CD4-positive, alpha-beta memory T cell (primary cell): ENCODE measurements at regions not wholly inside any gene's neighbourhood (a gene's known extent, or its start where the extent isn't known, plus 50 kb on each side); places are given as distances from the start of the nearest gene placed in this dataset.
A peak's percentile ranks its signal among the peaks of the same experiment; 100 is the strongest.

Source experiments
- CTCF ChIA-PET: fragments of 350-600 bp; sonication (Branson Sonifier 250); formaldehyde crosslinking; loops from one replicate; lab custom pipeline; 2021; ENCODE audit warnings: inconsistent platforms; ENCODE audit not compliant: partially characterized antibody; lab: Charles Lee
- POLR2A ChIA-PET: fragments of 350-600 bp; sonication (Branson Sonifier 250); formaldehyde crosslinking; loops from one replicate; lab custom pipeline; 2021; ENCODE audit not compliant: partially characterized antibody; lab: Charles Lee
- DNase-seq, 5 donors: peaks; one replicate each; pipeline versions ENCODE4 v3.0.0 to v3.0.0-alpha.2; 2020 to 2022; ENCODE audit warnings: mixed read lengths in 1 of 5
- H3K27ac ChIP-seq: one replicate; pipeline ENCODE4 v1.7.0; 2013; ENCODE audit warnings: low read depth, low read length
- H3K27me3 ChIP-seq: 2 replicates; pipeline ENCODE4 v1.7.0; 2013; ENCODE audit warnings: mild to moderate bottlenecking, low read length, moderate library complexity; ENCODE audit not compliant: insufficient read depth
- H3K36me3 ChIP-seq: 2 replicates; pipeline ENCODE4 v1.7.0; 2013; ENCODE audit warnings: mild to moderate bottlenecking, low read length, moderate library complexity; ENCODE audit not compliant: insufficient read depth
- H3K4me1 ChIP-seq: 2 replicates; pipeline ENCODE4 v1.7.0; 2013; ENCODE audit warnings: mild to moderate bottlenecking, low read length, moderate library complexity; ENCODE audit not compliant: insufficient read depth
- H3K4me3 ChIP-seq, 2 donors: one replicate each; pipeline ENCODE4 v1.7.0; 2013; ENCODE audit warnings: low read length in 2 of 2, mild to moderate bottlenecking in 1 of 2
- H3K9me3 ChIP-seq, 2 donors: one replicate each; pipeline ENCODE4 v1.7.0; 2013; ENCODE audit warnings: low read length in 2 of 2, control low read depth in 1 of 2; ENCODE audit not compliant: control insufficient read depth in 1 of 2
- H3K27ac Mint-ChIP-seq, 7 donors: one replicate each; pipeline ENCODE4 v1.8.0; 2020 to 2021; ENCODE audit warnings: mixed read lengths in 7 of 7, mild to moderate bottlenecking in 6 of 7, inconsistent platforms in 3 of 7, moderate library complexity in 3 of 7
- H3K27me3 Mint-ChIP-seq, 2 donors: one replicate each; pipeline ENCODE4 v1.8.0; 2020 to 2021; ENCODE audit warnings: mixed read lengths in 2 of 2
- H3K36me3 Mint-ChIP-seq, 2 donors: one replicate each; pipeline ENCODE4 v1.8.0; 2020 to 2021; ENCODE audit warnings: mixed read lengths in 2 of 2, inconsistent platforms in 1 of 2, mild to moderate bottlenecking in 1 of 2
- H3K4me1 Mint-ChIP-seq, 4 donors: one replicate each; pipeline ENCODE4 v1.8.0; 2020 to 2021; ENCODE audit warnings: mixed read lengths in 4 of 4, mild to moderate bottlenecking in 1 of 4
- H3K4me3 Mint-ChIP-seq, 8 donors: one replicate each; pipeline ENCODE4 v1.8.0; 2020 to 2021; ENCODE audit warnings: mixed read lengths in 8 of 8, mild to moderate bottlenecking in 7 of 8, moderate library complexity in 6 of 8, inconsistent platforms in 3 of 8
- H3K9me3 Mint-ChIP-seq, 8 donors: one replicate each; pipeline ENCODE4 v1.8.0; 2020 to 2021; ENCODE audit warnings: mixed read lengths in 8 of 8, mild to moderate bottlenecking in 5 of 8, inconsistent platforms in 3 of 8, moderate library complexity in 1 of 8
- intact Hi-C: fragments of 100-400 bp; cut with micrococcal nuclease; formaldehyde crosslinking; loops from one replicate; pipeline ENCODE4 v1.15.1; 2023

- H3K4me3 ChIP-seq, result no peak overlapping the region
- H3K27ac ChIP-seq, result no peak overlapping the region
- no peaks in the 10 kb centered on the region for H3K36me3 ChIP-seq
- no peaks in the 10 kb centered on the region for H3K36me3 Mint-ChIP-seq
- H3K4me3 Mint-ChIP-seq, result no peak overlapping the region
- H3K27ac Mint-ChIP-seq, result no peak overlapping the region
- peaks cover 2 to 11% (median 6%) of the 10 kb centered on the region in 8 donors for H3K9me3 Mint-ChIP-seq
- no peaks in the 10 kb centered on the region for H3K4me1 ChIP-seq
- peaks cover 0 to 2% (median 0%) of the 10 kb centered on the region in 4 donors for H3K4me1 Mint-ChIP-seq
- intact Hi-C loops, result no loop called here
- no peak for DNase-seq
- no peaks in the 10 kb centered on the region for H3K27me3 ChIP-seq
- CTCF ChIA-PET, result interaction anchor here (1.1 kb wide), 1 partner anchor 10 kb away, joined by 3 read pairs; no protein-coding TSS in a partner anchor
- POLR2A ChIA-PET, result no interaction called here
- peaks cover 16 to 19% of the 10 kb centered on the region in 2 donors for H3K27me3 Mint-ChIP-seq
- no peaks in the 10 kb centered on the region for H3K9me3 ChIP-seq
These were observed 137.6 kb upstream of the PITRM1 start for GRCh38 chr10:3310016-3310784.

- peaks cover 11 to 17% of the 10 kb centered on the region in 2 donors for H3K27me3 Mint-ChIP-seq
- Histone ChIP-seq H3K9me3 (no peaks in the 10 kb centered on the region), H3K27me3 (no peaks in the 10 kb centered on the region), H3K4me3 (no peak overlapping the region), H3K4me1 (no peaks in the 10 kb centered on the region), H3K36me3 (no peaks in the 10 kb centered on the region), H3K27ac (no peak overlapping the region)
- CTCF ChIA-PET, result no interaction called here
- DNase-seq, result no peak
- H3K9me3 Mint-ChIP-seq, result peaks cover 2 to 11% (median 6%) of the 10 kb centered on the region in 8 donors
- H3K36me3 Mint-ChIP-seq, result no peaks in the 10 kb centered on the region
- no peak overlapping the region for H3K27ac Mint-ChIP-seq
- no peak overlapping the region for H3K4me3 Mint-ChIP-seq
- POLR2A ChIA-PET, result no interaction called here
- no peaks in the 10 kb centered on the region for H3K4me1 Mint-ChIP-seq
- intact Hi-C loops, result no loop called here
These were observed 133.5 kb upstream of the PITRM1 start for GRCh38 chr10:3306050-3306449.

GRCh38 chr10:3295582-3296151 is 123.1 kb upstream of the PITRM1 start:
- ChIA-PET POLR2A (no interaction called here), CTCF (no interaction called here)
- H3K4me3 ChIP-seq, result no peak overlapping the region
- Mint-ChIP-seq H3K9me3 (peaks cover 0 to 1% (median 0%) of the 10 kb centered on the region in 8 donors), H3K27me3 (peaks cover 0 to 8% of the 10 kb centered on the region in 2 donors), H3K4me3 (no peak overlapping the region), H3K27ac (no peak overlapping the region), H3K4me1 (no peaks in the 10 kb centered on the region), H3K36me3 (no peaks in the 10 kb centered on the region)
- H3K27ac ChIP-seq, result no peak overlapping the region
- DNase-seq, result no peak
- no peaks in the 10 kb centered on the region for H3K36me3 ChIP-seq
- H3K27me3 ChIP-seq, result no peaks in the 10 kb centered on the region
- no peaks in the 10 kb centered on the region for H3K9me3 ChIP-seq
- intact Hi-C loops, result no loop called here
- H3K4me1 ChIP-seq, result no peaks in the 10 kb centered on the region

GRCh38 chr10:3294919-3295581 is 122.5 kb upstream of the PITRM1 start:
- H3K4me3 ChIP-seq, result no peak overlapping the region
- no peak overlapping the region for H3K27ac ChIP-seq
- H3K4me3 Mint-ChIP-seq, result no peak overlapping the region
- CTCF ChIA-PET, result no interaction called here
- intact Hi-C loops, result no loop called here
- DNase-seq, result no peak
- POLR2A ChIA-PET, result no interaction called here
- H3K36me3 ChIP-seq, result no peaks in the 10 kb centered on the region
- H3K27me3 Mint-ChIP-seq, result peaks cover 0 to 8% of the 10 kb centered on the region in 2 donors
- peaks cover 0 to 1% (median 0%) of the 10 kb centered on the region in 8 donors for H3K9me3 Mint-ChIP-seq
- H3K36me3 Mint-ChIP-seq, result no peaks in the 10 kb centered on the region
- H3K4me1 Mint-ChIP-seq, result no peaks in the 10 kb centered on the region
- no peaks in the 10 kb centered on the region for H3K4me1 ChIP-seq
- no peaks in the 10 kb centered on the region for H3K9me3 ChIP-seq
- no peak overlapping the region for H3K27ac Mint-ChIP-seq
- no peaks in the 10 kb centered on the region for H3K27me3 ChIP-seq

GRCh38 chr10:3293581-3294431 is 121.2 kb upstream of the PITRM1 start:
- no peaks in the 10 kb centered on the region for H3K36me3 ChIP-seq
- H3K27ac ChIP-seq, result no peak overlapping the region
- intact Hi-C loops, result no loop called here
- POLR2A ChIA-PET, result no interaction called here
- Mint-ChIP-seq H3K27me3 (peaks cover under 1 to 8% of the 10 kb centered on the region in 2 donors), H3K9me3 (peaks cover 0 to 1% (median 0%) of the 10 kb centered on the region in 8 donors), H3K4me1 (no peaks in the 10 kb centered on the region), H3K27ac (no peak overlapping the region), H3K36me3 (no peaks in the 10 kb centered on the region), H3K4me3 (no peak overlapping the region)
- H3K27me3 ChIP-seq, result no peaks in the 10 kb centered on the region
- CTCF ChIA-PET, result interaction anchor here (1.5 kb wide), 1 partner anchor 11 kb away, joined by 3 read pairs; no protein-coding TSS in a partner anchor
- no peaks in the 10 kb centered on the region for H3K4me1 ChIP-seq
- no peaks in the 10 kb centered on the region for H3K9me3 ChIP-seq
- no peak for DNase-seq
- no peak overlapping the region for H3K4me3 ChIP-seq

GRCh38 chr10:3292636-3293035 is 120.1 kb upstream of the PITRM1 start:
- Histone ChIP-seq H3K36me3 (no peaks in the 10 kb centered on the region), H3K27ac (no peak overlapping the region), H3K9me3 (no peaks in the 10 kb centered on the region), H3K4me1 (no peaks in the 10 kb centered on the region), H3K27me3 (no peaks in the 10 kb centered on the region), H3K4me3 (no peak overlapping the region)
- CTCF ChIA-PET, result interaction anchor here (1.5 kb wide), 1 partner anchor 10 kb away, joined by 3 read pairs; no protein-coding TSS in a partner anchor
- Mint-ChIP-seq H3K27me3 (peaks cover 2 to 8% of the 10 kb centered on the region in 2 donors), H3K4me3 (no peak overlapping the region), H3K27ac (peak overlapping the region in 1 of 7 donors; percentile 58), H3K36me3 (no peaks in the 10 kb centered on the region), H3K9me3 (peaks cover 0 to 1% (median 0%) of the 10 kb centered on the region in 8 donors), H3K4me1 (no peaks in the 10 kb centered on the region)
- intact Hi-C loops, result no loop called here
- no peak for DNase-seq
- POLR2A ChIA-PET, result no interaction called here
